K562 (cell line): ENCODE measurements at regions not wholly inside any gene's neighbourhood (a gene's known extent, or its start where the extent isn't known, plus 50 kb on each side); places are given as distances from the start of the nearest gene placed in this dataset.

Source experiments
- ATAC-seq: fragments of 200-7000 bp; cut with Tn5 transposase; 3 replicates; pipeline ENCODE4 v1.9.1; 2020; ENCODE audit warnings: moderate library complexity
- BruUV-seq: library from RNA; stranded (reverse); fragments of 400-500 nt; replicated peaks from 2 replicates; lab custom pipeline; 2021; lab: Mats Ljungman, UMichigan
- CTCF ChIA-PET: fragments of 300-600 bp; formaldehyde crosslinking; extraction: SDS; loops from one replicate; lab custom pipeline; 2021; ENCODE audit warnings: low intra/inter-chr PET ratio; lab: Yijun Ruan, JAX
- POLR2A ChIA-PET: fragments of 300-600, 350-650 bp; sonication (Branson Sonifier 250); formaldehyde crosslinking; extraction: SDS; loops from one replicate; lab custom pipeline; 2021; ENCODE audit warnings: antibody characterized with exemption, inconsistent platforms; lab: Yijun Ruan, JAX
- DNase-seq, 4 experiments: peaks; one replicate each; pipeline versions ENCODE4 v3.0.0 to v3.0.0-alpha.2; 2011 to 2018; ENCODE audit warnings: low spot score in 3 of 4, mixed read lengths in 3 of 4; ENCODE audit errors: extremely low read depth in 1 of 4
- FAIRE-seq: peaks from 2 replicates; lab custom pipeline; 2011; peaks lifted over from hg19 to GRCh38; lab: Jason Lieb, UNC
- H2AFZ ChIP-seq: 2 replicates; pipeline ENCODE4 v1.6.0; 2011; ENCODE audit warnings: low read depth, low read length, control low read depth, inconsistent platforms
- H3K27ac ChIP-seq: fragments of 200-600 bp; 3 replicates; pipeline ENCODE4 v1.8.0; 2011; ENCODE audit warnings: low read depth, mild to moderate bottlenecking, control low read depth, inconsistent platforms, low read length, moderate library complexity, mixed read lengths; ENCODE audit errors: extremely low read depth
- H3K27me3 ChIP-seq, 2 experiments: fragments of 300-600 bp in 1 of 2; 2 replicates in 1 of 2; 3 replicates in 1 of 2; pipeline versions ENCODE4 v1.6.0 to v1.8.0; 2011; ENCODE audit warnings: inconsistent platforms in 2 of 2, low read length in 2 of 2, mild to moderate bottlenecking in 1 of 2, mixed read lengths in 1 of 2, moderate library complexity in 1 of 2; ENCODE audit not compliant: control insufficient read depth in 2 of 2, insufficient read depth in 2 of 2
- H3K36me3 ChIP-seq: fragments of 300-600 bp; 3 replicates; pipeline ENCODE4 v1.8.0; 2011; ENCODE audit warnings: mild to moderate bottlenecking, low read length, inconsistent platforms; ENCODE audit not compliant: control insufficient read depth, insufficient read depth
- H3K4me1 ChIP-seq, 2 experiments: fragments of 200-600 bp in 1 of 2; replicated peaks in 1 of 2; 2 replicates in 1 of 2; 3 replicates in 1 of 2; pipeline versions ENCODE4 v1.5.1 to v1.8.0; 2011; ENCODE audit warnings: inconsistent platforms in 2 of 2, low read length in 2 of 2, mild to moderate bottlenecking in 1 of 2, mixed read lengths in 1 of 2, moderate library complexity in 1 of 2; ENCODE audit not compliant: control insufficient read depth in 2 of 2, insufficient read depth in 2 of 2
- H3K4me2 ChIP-seq: 2 replicates; pipeline ENCODE4 v1.6.1; 2011; ENCODE audit warnings: low read length, control low read depth, inconsistent platforms, mixed read lengths; ENCODE audit not compliant: insufficient read depth
- H3K4me3 ChIP-seq: fragments of 200-600 bp; sonication (generic), shearing (Covaris generic); 2 replicates; pipeline ENCODE4 v1.5.1; 2016; ENCODE audit warnings: control low read depth, inconsistent platforms
- H3K79me2 ChIP-seq: fragments of 200-600 bp; 3 replicates; pipeline ENCODE4 v1.8.0; 2011; ENCODE audit warnings: low read length, inconsistent platforms; ENCODE audit not compliant: control insufficient read depth, insufficient read depth
- H3K9ac ChIP-seq, 2 experiments: 2 replicates each; pipeline versions ENCODE4 v1.6.0 to v1.6.1; 2011; ENCODE audit warnings: low read depth in 2 of 2, low read length in 2 of 2, control low read depth in 1 of 2, inconsistent platforms in 1 of 2, mild to moderate bottlenecking in 1 of 2, mixed read lengths in 1 of 2; ENCODE audit not compliant: insufficient read depth in 1 of 2
- H3K9me1 ChIP-seq: one replicate; pipeline ENCODE4 v1.6.0; 2011; ENCODE audit warnings: inconsistent platforms, mild to moderate bottlenecking, low read length, moderate library complexity; ENCODE audit not compliant: control insufficient read depth, insufficient read depth
- H3K9me3 ChIP-seq: replicated peaks from 2 replicates; pipeline ENCODE4 v1.5.1; 2011; ENCODE audit warnings: low read depth, low read length, inconsistent platforms; ENCODE audit not compliant: control insufficient read depth, insufficient read depth
- H4K20me1 ChIP-seq: replicated peaks from 2 replicates; pipeline ENCODE4 v1.6.1; 2011; ENCODE audit warnings: low read length, inconsistent platforms, mixed read lengths; ENCODE audit not compliant: control insufficient read depth, insufficient read depth
- ASH1L ChIP-seq: fragments of 450-650 bp; IDR thresholded peaks from 2 replicates; pipeline ENCODE4 v1.6.1; 2018; ENCODE audit warnings: borderline replicate concordance, mild to moderate bottlenecking, low read depth; ENCODE audit not compliant: partially characterized antibody
- BDP1 ChIP-seq: IDR thresholded peaks from 3 replicates; pipeline ENCODE4 v1.6.1; 2011; ENCODE audit not compliant: insufficient read length, insufficient read depth
- DPF2 ChIP-seq: fragments of 450-650 bp; IDR thresholded peaks from 2 replicates; pipeline ENCODE4 v1.6.1; 2016
- MTA1 ChIP-seq: fragments of 450-650 bp; IDR thresholded peaks from 2 replicates; pipeline ENCODE4 v1.6.1; 2017; ENCODE audit warnings: borderline replicate concordance
- MYC ChIP-seq, 2 experiments: fragments of 250-450 bp in 1 of 2; sonication (Bioruptor Pico) in 1 of 2; IDR thresholded peaks; 2 replicates each; pipeline versions ENCODE4 v1.5.1 to v1.6.1; 2012 to 2021; ENCODE audit warnings: low read depth in 2 of 2, borderline replicate concordance in 1 of 2, improper control_type of control experiment in 1 of 2, low read length in 1 of 2, mild to moderate bottlenecking in 1 of 2, moderate library complexity in 1 of 2
- PTBP1 ChIP-seq: fragments of 200-400 bp; formaldehyde crosslinking; IDR thresholded peaks from 2 replicates; pipeline ENCODE4 v1.6.1; 2017; ENCODE audit warnings: low read depth, low read length
- RBM17 ChIP-seq: fragments of 200-400 bp; formaldehyde crosslinking; IDR thresholded peaks from 2 replicates; pipeline ENCODE4 v1.6.1; 2017; ENCODE audit warnings: low read depth, mild to moderate bottlenecking, low read length, borderline replicate concordance
- SETDB1 ChIP-seq: IDR thresholded peaks from one replicate; pipeline ENCODE4 v1.6.1; 2012; ENCODE audit warnings: low read length, control low read depth, inconsistent platforms
- SPI1 ChIP-seq: IDR thresholded peaks from 2 replicates; pipeline ENCODE4 v1.6.1; 2011; ENCODE audit warnings: low read depth, low read length, control low read depth, borderline replicate concordance
- ZNF232 ChIP-seq: sonication (generic); formaldehyde crosslinking; IDR thresholded peaks from 2 replicates; pipeline ENCODE4 v1.8.0; 2022; ENCODE audit warnings: mild to moderate bottlenecking, missing genetic modification reagents
- ZNF740 ChIP-seq, 3 experiments: fragments of 200-800 bp in 1 of 3; sonication (Bioruptor generic) in 1 of 3; sonication (generic) in 1 of 3; formaldehyde crosslinking in 1 of 3; IDR thresholded peaks; 2 replicates each; pipeline versions ENCODE4 v1.6.1 to v1.8.0; 2016 to 2022; ENCODE audit warnings: mild to moderate bottlenecking in 2 of 3, missing compliant biosample characterization in 2 of 3, missing genetic modification characterization in 2 of 3, missing genetic modification reagents in 1 of 3
- WGBS: fragments of 100-300 bp; shearing (Covaris generic); methylation state at CpG from one replicate; pipeline ENCODE4 v1.1.6; 2016; ENCODE audit warnings: low coverage, mixed read lengths; ENCODE audit not compliant: insufficient coverage; ENCODE audit errors: missing lambda C conversion rate; 5-methylcytosine and 5-hydroxymethylcytosine counted together
- in situ Hi-C: fragments of 300-500 bp; cut with MboI; formaldehyde crosslinking; loops from 4 replicates; pipeline ENCODE4 v1.15.0; 2018; ENCODE audit warnings: inconsistent platforms, mixed read lengths
- intact Hi-C: fragments of 100-400 bp; cut with micrococcal nuclease; formaldehyde crosslinking; loops from 2 replicates; pipeline ENCODE4 v1.14.2; 2022
- TF ChIP-seq, protein P1 (sequence below): fragments of 200-800 bp; sonication (Bioruptor generic); IDR thresholded peaks from 2 replicates; pipeline ENCODE4 v1.6.1; 2017; ENCODE audit warnings: missing genetic modification characterization, missing compliant biosample characterization
- TF ChIP-seq, protein P2 (sequence below): fragments of 450-650 bp; IDR thresholded peaks from 2 replicates; pipeline ENCODE4 v1.6.1; 2017; ENCODE audit warnings: antibody characterized with exemption
- TF ChIP-seq, protein P3 (sequence below), 2 experiments: fragments of 250-450 bp in 1 of 2; fragments of 450-650 bp in 1 of 2; sonication (Bioruptor Pico) in 1 of 2; IDR thresholded peaks; 2 replicates each; pipeline versions ENCODE4 v1.6.1 to v1.8.0; 2016 to 2021; ENCODE audit warnings: mild to moderate bottlenecking in 2 of 2, moderate library complexity in 2 of 2, missing compliant biosample characterization in 1 of 2, missing genetic modification characterization in 1 of 2
- TF ChIP-seq, protein P4 (sequence below): sonication (generic); formaldehyde crosslinking; IDR thresholded peaks from 2 replicates; pipeline ENCODE4 v1.9.0; 2022; ENCODE audit warnings: mild to moderate bottlenecking, missing genetic modification reagents

DNA sequence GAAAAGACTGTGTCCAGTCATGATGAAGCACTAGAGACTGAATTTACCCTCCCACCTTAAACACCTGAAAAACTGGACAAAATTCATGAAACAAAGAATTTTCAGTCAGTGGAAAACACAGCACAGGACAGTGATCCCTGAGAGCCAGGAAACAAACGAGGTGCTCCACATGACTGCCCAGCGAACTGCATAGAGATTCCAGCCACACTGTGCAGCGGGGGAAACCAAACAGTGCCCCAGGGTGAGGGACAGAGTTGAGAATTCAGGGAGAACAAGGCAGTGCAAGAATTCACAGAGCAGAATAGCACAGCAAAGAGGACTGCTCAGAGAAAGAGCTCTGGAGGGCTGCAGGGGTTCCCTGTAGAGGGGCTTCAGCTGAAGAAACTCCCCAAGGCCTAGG is 55.5 kb upstream of the SEC24B start (continued):
- TF ChIP-seq, protein P1, sequence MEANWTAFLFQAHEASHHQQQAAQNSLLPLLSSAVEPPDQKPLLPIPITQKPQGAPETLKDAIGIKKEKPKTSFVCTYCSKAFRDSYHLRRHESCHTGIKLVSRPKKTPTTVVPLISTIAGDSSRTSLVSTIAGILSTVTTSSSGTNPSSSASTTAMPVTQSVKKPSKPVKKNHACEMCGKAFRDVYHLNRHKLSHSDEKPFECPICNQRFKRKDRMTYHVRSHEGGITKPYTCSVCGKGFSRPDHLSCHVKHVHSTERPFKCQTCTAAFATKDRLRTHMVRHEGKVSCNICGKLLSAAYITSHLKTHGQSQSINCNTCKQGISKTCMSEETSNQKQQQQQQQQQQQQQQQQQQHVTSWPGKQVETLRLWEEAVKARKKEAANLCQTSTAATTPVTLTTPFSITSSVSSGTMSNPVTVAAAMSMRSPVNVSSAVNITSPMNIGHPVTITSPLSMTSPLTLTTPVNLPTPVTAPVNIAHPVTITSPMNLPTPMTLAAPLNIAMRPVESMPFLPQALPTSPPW (CRISPR knock-in tag), result no peak
- TF ChIP-seq DPF2, result no peak
- TF ChIP-seq, protein P2, sequence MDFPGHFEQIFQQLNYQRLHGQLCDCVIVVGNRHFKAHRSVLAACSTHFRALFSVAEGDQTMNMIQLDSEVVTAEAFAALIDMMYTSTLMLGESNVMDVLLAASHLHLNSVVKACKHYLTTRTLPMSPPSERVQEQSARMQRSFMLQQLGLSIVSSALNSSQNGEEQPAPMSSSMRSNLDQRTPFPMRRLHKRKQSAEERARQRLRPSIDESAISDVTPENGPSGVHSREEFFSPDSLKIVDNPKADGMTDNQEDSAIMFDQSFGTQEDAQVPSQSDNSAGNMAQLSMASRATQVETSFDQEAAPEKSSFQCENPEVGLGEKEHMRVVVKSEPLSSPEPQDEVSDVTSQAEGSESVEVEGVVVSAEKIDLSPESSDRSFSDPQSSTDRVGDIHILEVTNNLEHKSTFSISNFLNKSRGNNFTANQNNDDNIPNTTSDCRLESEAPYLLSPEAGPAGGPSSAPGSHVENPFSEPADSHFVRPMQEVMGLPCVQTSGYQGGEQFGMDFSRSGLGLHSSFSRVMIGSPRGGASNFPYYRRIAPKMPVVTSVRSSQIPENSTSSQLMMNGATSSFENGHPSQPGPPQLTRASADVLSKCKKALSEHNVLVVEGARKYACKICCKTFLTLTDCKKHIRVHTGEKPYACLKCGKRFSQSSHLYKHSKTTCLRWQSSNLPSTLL, result no peak
- no peak for TF ChIP-seq PTBP1
- TF ChIP-seq SETDB1, result no peak
- TF ChIP-seq ASH1L, result no peak

- FAIRE-seq, result no peak
- Histone ChIP-seq H3K4me1 (no peaks in the 10 kb centered on the region), H3K9me1 (no peaks in the 10 kb centered on the region), H3K36me3 (no peaks in the 10 kb centered on the region), H2AFZ (no peak overlapping the region), H3K9me3 (no peaks in the 10 kb centered on the region), H3K27me3 (peaks cover 13 to 42% of the 10 kb centered on the region in 2 experiments; a peak in 4 of 5 replicates), H3K9ac (no peak overlapping the region), H3K4me3 (no peak overlapping the region), H3K4me2 (no peak overlapping the region), H4K20me1 (no peaks in the 10 kb centered on the region), H3K27ac (no peak overlapping the region), H3K79me2 (no peaks in the 10 kb centered on the region)
- DNase-seq, result no peak
- no peak for ATAC-seq
- intact Hi-C loops, result no loop called here
- ChIA-PET CTCF (no interaction called here), POLR2A (interaction anchor here (1.3 kb wide), 1 partner anchor 9 kb away, joined by 5 read pairs; no protein-coding TSS in a partner anchor)
- BruUV-seq, result no TSS peak
- WGBS, result 3% methylated on average over 8 of the region's 8 CpGs
- in situ Hi-C loops, result no loop called here
- TF ChIP-seq, protein P3, sequence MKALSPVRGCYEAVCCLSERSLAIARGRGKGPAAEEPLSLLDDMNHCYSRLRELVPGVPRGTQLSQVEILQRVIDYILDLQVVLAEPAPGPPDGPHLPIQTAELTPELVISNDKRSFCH (CRISPR knock-in tag; IDR thresholded peaks at IDR 0.05), result no peak
- TF ChIP-seq, protein P3 (tag; IDR thresholded peaks at IDR 0.05), result no peak
- no peak for TF ChIP-seq BDP1
- TF ChIP-seq MYC (IDR thresholded peaks at IDR 0.05; ENCODE audit: low read depth, low read length), result no peak
- TF ChIP-seq MYC (CRISPR knock-in tag; IDR thresholded peaks at IDR 0.05; ENCODE audit: borderline replicate concordance, low read depth), result no peak
- no peak for TF ChIP-seq RBM17
- no peak for TF ChIP-seq ZNF740 (CRISPR knock-in tag; IDR thresholded peaks at IDR 0.05)
- no peak for TF ChIP-seq ZNF740 (tag; IDR thresholded peaks at IDR 0.05)
- TF ChIP-seq ZNF232 (CRISPR knock-in tag), result no peak
- no peak for TF ChIP-seq SPI1
- no peak for TF ChIP-seq MTA1
- TF ChIP-seq, protein P4, sequence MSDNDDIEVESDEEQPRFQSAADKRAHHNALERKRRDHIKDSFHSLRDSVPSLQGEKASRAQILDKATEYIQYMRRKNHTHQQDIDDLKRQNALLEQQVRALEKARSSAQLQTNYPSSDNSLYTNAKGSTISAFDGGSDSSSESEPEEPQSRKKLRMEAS (CRISPR knock-in tag), result no peak
Measured at GRCh38 chr4:109375778-109376414, 57.7 kb upstream of the SEC24B start.
